ENCODE measurements at regions not wholly inside any gene's neighbourhood (a gene's known extent, or its start where the extent isn't known, plus 50 kb on each side); places are given as distances from the start of the nearest gene placed in this dataset.

DNA sequence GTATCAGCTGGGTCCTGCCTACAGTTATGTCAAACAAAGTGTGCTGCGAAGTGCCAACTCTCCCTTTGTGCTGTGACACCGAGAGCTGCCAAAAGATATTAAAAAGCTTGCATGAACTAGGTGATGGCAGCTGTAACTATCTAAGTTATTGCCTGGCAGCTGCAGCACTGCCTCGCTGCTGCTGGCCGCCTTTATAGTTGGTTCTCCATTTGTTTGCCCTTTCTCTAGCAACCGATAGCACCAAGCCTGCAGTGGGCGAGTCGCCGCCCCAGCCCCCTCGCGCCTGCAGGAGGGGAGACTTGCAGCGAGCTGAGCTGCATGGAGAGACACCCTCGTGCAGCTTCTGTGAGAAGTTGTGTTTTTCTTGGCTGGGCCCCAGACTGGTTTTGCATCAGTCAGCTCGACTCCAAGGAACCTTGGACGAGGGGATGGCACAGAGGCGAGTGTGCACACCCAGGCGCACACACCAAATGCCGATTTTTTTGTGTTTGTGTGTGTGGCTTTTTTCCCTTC lies 330.6 kb downstream of the RPS6KC1 start:
- no peaks in the 10 kb centered on the region for H3K27me3 ChIP-seq (ENCODE audit: control insufficient read depth, extremely low read depth, insufficient read depth, low read length)
- no peak overlapping the region for H3K27ac ChIP-seq (ENCODE audit: control insufficient read depth, insufficient read depth, low read length)
- H3K9me3 ChIP-seq (ENCODE audit: control insufficient read depth, low read depth, low read length), result no peaks in the 10 kb centered on the region
- H3K4me2 ChIP-seq (ENCODE audit: control insufficient read depth, extremely low read depth, insufficient read depth, low read depth, low read length), result no peak overlapping the region
- no peaks in the 10 kb centered on the region for H3K36me3 ChIP-seq (ENCODE audit: control insufficient read depth in 2 of 2, extremely low read depth in 1 of 2, insufficient read depth in 2 of 2, low read length in 2 of 2)
- no peak for TF ChIP-seq EZH2 (IDR thresholded peaks at IDR 0.05; ENCODE audit: low read length)
- TF ChIP-seq, protein P1, sequence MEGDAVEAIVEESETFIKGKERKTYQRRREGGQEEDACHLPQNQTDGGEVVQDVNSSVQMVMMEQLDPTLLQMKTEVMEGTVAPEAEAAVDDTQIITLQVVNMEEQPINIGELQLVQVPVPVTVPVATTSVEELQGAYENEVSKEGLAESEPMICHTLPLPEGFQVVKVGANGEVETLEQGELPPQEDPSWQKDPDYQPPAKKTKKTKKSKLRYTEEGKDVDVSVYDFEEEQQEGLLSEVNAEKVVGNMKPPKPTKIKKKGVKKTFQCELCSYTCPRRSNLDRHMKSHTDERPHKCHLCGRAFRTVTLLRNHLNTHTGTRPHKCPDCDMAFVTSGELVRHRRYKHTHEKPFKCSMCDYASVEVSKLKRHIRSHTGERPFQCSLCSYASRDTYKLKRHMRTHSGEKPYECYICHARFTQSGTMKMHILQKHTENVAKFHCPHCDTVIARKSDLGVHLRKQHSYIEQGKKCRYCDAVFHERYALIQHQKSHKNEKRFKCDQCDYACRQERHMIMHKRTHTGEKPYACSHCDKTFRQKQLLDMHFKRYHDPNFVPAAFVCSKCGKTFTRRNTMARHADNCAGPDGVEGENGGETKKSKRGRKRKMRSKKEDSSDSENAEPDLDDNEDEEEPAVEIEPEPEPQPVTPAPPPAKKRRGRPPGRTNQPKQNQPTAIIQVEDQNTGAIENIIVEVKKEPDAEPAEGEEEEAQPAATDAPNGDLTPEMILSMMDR (optimal IDR thresholded peaks at IDR 0.05 in 1 of 3, IDR thresholded peaks at IDR 0.05 in 1 of 3, conservative IDR thresholded peaks at IDR 0.05 in 1 of 3; ENCODE audit: extremely low read depth in 1 of 3, insufficient read depth in 2 of 3, low read length in 3 of 3), result no peak
- no peak overlapping the region for H3K4me3 ChIP-seq (ENCODE audit: control insufficient read depth in 2 of 3, extremely low read depth in 1 of 3, insufficient read depth in 2 of 3, low read depth in 1 of 3, low read length in 3 of 3)
- H4K20me1 ChIP-seq (ENCODE audit: control insufficient read depth, extremely low read depth, insufficient read depth, low read length), result no peaks in the 10 kb centered on the region
- DNase-seq (ENCODE audit: low read depth, low spot score) (no peak), FAIRE-seq (no peak)
- no peaks in the 10 kb centered on the region for H3K4me1 ChIP-seq (ENCODE audit: control insufficient read depth, extremely low read depth, insufficient read depth, low read length)
- no peak overlapping the region for H2AFZ ChIP-seq (ENCODE audit: control insufficient read depth, low read length)
- H3K9me1 ChIP-seq (ENCODE audit: control insufficient read depth, extremely low read depth, insufficient read depth, low read length), result no peaks in the 10 kb centered on the region
- no peaks in the 10 kb centered on the region for H3K79me2 ChIP-seq (ENCODE audit: control insufficient read depth, insufficient read depth, low read length)
- no peak overlapping the region for H3K9ac ChIP-seq (ENCODE audit: control insufficient read depth, extremely low read depth, insufficient read depth, low read length)
- dilution Hi-C loops (cut with MboI; ENCODE audit: extremely low pct_ligation_motif_present, low sequenced_read_pairs), result no loop called here

- FAIRE-seq (no peak), DNase-seq (ENCODE audit: low read depth, low spot score) (no peak)
- Histone ChIP-seq H3K4me2 (ENCODE audit: control insufficient read depth, extremely low read depth, insufficient read depth, low read depth, low read length) (no peak overlapping the region), H3K4me1 (ENCODE audit: control insufficient read depth, extremely low read depth, insufficient read depth, low read length) (no peaks in the 10 kb centered on the region), H3K27ac (ENCODE audit: control insufficient read depth, insufficient read depth, low read length) (no peak overlapping the region), H3K36me3 (ENCODE audit: control insufficient read depth in 2 of 2, extremely low read depth in 1 of 2, insufficient read depth in 2 of 2, low read length in 2 of 2) (no peaks in the 10 kb centered on the region), H3K9ac (ENCODE audit: control insufficient read depth, extremely low read depth, insufficient read depth, low read length) (no peak overlapping the region), H3K27me3 (ENCODE audit: control insufficient read depth, extremely low read depth, insufficient read depth, low read length) (no peaks in the 10 kb centered on the region), H2AFZ (ENCODE audit: control insufficient read depth, low read length) (no peak overlapping the region), H3K9me1 (ENCODE audit: control insufficient read depth, extremely low read depth, insufficient read depth, low read length) (no peaks in the 10 kb centered on the region), H4K20me1 (ENCODE audit: control insufficient read depth, extremely low read depth, insufficient read depth, low read length) (no peaks in the 10 kb centered on the region), H3K79me2 (ENCODE audit: control insufficient read depth, insufficient read depth, low read length) (no peaks in the 10 kb centered on the region), H3K9me3 (ENCODE audit: control insufficient read depth, low read depth, low read length) (no peaks in the 10 kb centered on the region), H3K4me3 (ENCODE audit: control insufficient read depth in 2 of 3, extremely low read depth in 1 of 3, insufficient read depth in 2 of 3, low read depth in 1 of 3, low read length in 3 of 3) (no peak overlapping the region)
- dilution Hi-C loops (cut with MboI; ENCODE audit: extremely low pct_ligation_motif_present, low sequenced_read_pairs), result no loop called here
- TF ChIP-seq EZH2 (IDR thresholded peaks at IDR 0.05; ENCODE audit: low read length), result no peak
- TF ChIP-seq, protein P1 (optimal IDR thresholded peaks at IDR 0.05 in 1 of 3, IDR thresholded peaks at IDR 0.05 in 1 of 3, conservative IDR thresholded peaks at IDR 0.05 in 1 of 3; ENCODE audit: extremely low read depth in 1 of 3, insufficient read depth in 2 of 3, low read length in 3 of 3), result no peak
These were observed 332.4 kb downstream of the RPS6KC1 start for GRCh38 chr1:213383465-213383864.
